GM10847 (cell line): ENCODE measurements at regions not wholly inside any gene's neighbourhood (a gene's known extent, or its start where the extent isn't known, plus 50 kb on each side); places are given as distances from the start of the nearest gene placed in this dataset.

Experiments
- POLR2A ChIP-seq: IDR thresholded peaks from 2 replicates; pipeline ENCODE4 v1.6.1; 2011; ENCODE audit not compliant: insufficient read length; ENCODE audit errors: extremely low read depth

GRCh38 chr6:167643223-167643622 lies 183.5 kb upstream of the AFDN start:
- no peak for TF ChIP-seq POLR2A

GRCh38 chr6:167643716-167644115 lies 183.0 kb upstream of the AFDN start:
- TF ChIP-seq POLR2A: no peak

GRCh38 chr6:167644412-167645132 lies 182.1 kb upstream of the AFDN start:
- TF ChIP-seq POLR2A: no peak

- no peak for TF ChIP-seq POLR2A
Observed at GRCh38 chr6:167645368-167645767, 181.3 kb upstream of the AFDN start.

- no peak for TF ChIP-seq POLR2A
Observed at GRCh38 chr6:167647306-167647705, 179.4 kb upstream of the AFDN start.

GRCh38 chr6:167647737-167648470 lies 178.8 kb upstream of the AFDN start:
- no peak for TF ChIP-seq POLR2A

- no peak for TF ChIP-seq POLR2A
Observed at GRCh38 chr6:167648501-167649278, 178.0 kb upstream of the AFDN start.

- no peak for TF ChIP-seq POLR2A
Observed at GRCh38 chr6:167649476-167649875, 177.2 kb upstream of the AFDN start.

- TF ChIP-seq POLR2A: no peak
Observed at GRCh38 chr6:167650730-167651317, 175.9 kb upstream of the AFDN start.

- no peak for TF ChIP-seq POLR2A
Observed at GRCh38 chr6:167651318-167652041, 175.2 kb upstream of the AFDN start.

GRCh38 chr6:167652042-167652700 lies 174.5 kb upstream of the AFDN start:
- TF ChIP-seq POLR2A: no peak

- no peak for TF ChIP-seq POLR2A
Observed at GRCh38 chr6:167652701-167653095, 174.0 kb upstream of the AFDN start.

- TF ChIP-seq POLR2A: no peak
Observed at GRCh38 chr6:167653561-167653960, 173.2 kb upstream of the AFDN start.

GRCh38 chr6:167654389-167654788 lies 172.3 kb upstream of the AFDN start:
- TF ChIP-seq POLR2A: no peak

- TF ChIP-seq POLR2A: no peak
Observed at GRCh38 chr6:167655174-167655821, 171.4 kb upstream of the AFDN start.
